ENCODE measurements at regions not wholly inside any gene's neighbourhood (a gene's known extent, or its start where the extent isn't known, plus 50 kb on each side); places are given as distances from the start of the nearest gene placed in this dataset.

- DNase-seq (ENCODE audit: low spot score) = no peak
Measured at GRCh38 chr18:57915865-57916582, 112.9 kb upstream of the ATP8B1 start.

GRCh38 chr18:57915248-57915647, 112.1 kb upstream of the ATP8B1 start:
- no peak for DNase-seq (ENCODE audit: low spot score)

GRCh38 chr18:57913686-57914085, 110.6 kb upstream of the ATP8B1 start:
- no peak for DNase-seq (ENCODE audit: low spot score)

GRCh38 chr18:57910817-57911216, 107.7 kb upstream of the ATP8B1 start:
- DNase-seq (ENCODE audit: low spot score) = peak; percentile 38

- no peak for DNase-seq (ENCODE audit: low spot score)
Measured at GRCh38 chr18:57910134-57910533, 107.0 kb upstream of the ATP8B1 start.

GRCh38 chr18:57909620-57910019, 106.5 kb upstream of the ATP8B1 start:
- DNase-seq (ENCODE audit: low spot score) = no peak

GRCh38 chr18:57908092-57908491, 105.0 kb upstream of the ATP8B1 start:
- DNase-seq (ENCODE audit: low spot score) = no peak

GRCh38 chr18:57907550-57907949, 104.4 kb upstream of the ATP8B1 start:
- DNase-seq (ENCODE audit: low spot score) = no peak

GRCh38 chr18:57906852-57907251, 103.7 kb upstream of the ATP8B1 start:
- no peak for DNase-seq (ENCODE audit: low spot score)

GRCh38 chr18:57904535-57904934, 101.4 kb upstream of the ATP8B1 start:
- DNase-seq (ENCODE audit: low spot score) = no peak

GRCh38 chr18:57902721-57903120, 99.6 kb upstream of the ATP8B1 start:
- DNase-seq (ENCODE audit: low spot score) = no peak

GRCh38 chr18:57901825-57902589, 98.9 kb upstream of the ATP8B1 start:
- DNase-seq (ENCODE audit: low spot score) = no peak

GRCh38 chr18:57900906-57901435, 97.9 kb upstream of the ATP8B1 start:
- DNase-seq (ENCODE audit: low spot score) = no peak

- no peak for DNase-seq (ENCODE audit: low spot score)
Measured at GRCh38 chr18:57898506-57899124, 95.5 kb upstream of the ATP8B1 start.

- no peak for DNase-seq (ENCODE audit: low spot score)
Measured at GRCh38 chr18:57895182-57895581, 92.1 kb upstream of the ATP8B1 start.

GRCh38 chr18:57891707-57892391, 88.7 kb upstream of the ATP8B1 start:
- DNase-seq (ENCODE audit: low spot score) = no peak

GRCh38 chr18:57890266-57890665, 87.2 kb upstream of the ATP8B1 start:
- no peak for DNase-seq (ENCODE audit: low spot score)

- no peak for DNase-seq (ENCODE audit: low spot score)
Measured at GRCh38 chr18:57889841-57890240, 86.7 kb upstream of the ATP8B1 start.

- DNase-seq (ENCODE audit: low spot score) = no peak
Measured at GRCh38 chr18:57887543-57888383, 84.6 kb upstream of the ATP8B1 start.

GRCh38 chr18:57885931-57886330, 82.8 kb upstream of the ATP8B1 start:
- no peak for DNase-seq (ENCODE audit: low spot score)

- DNase-seq (ENCODE audit: low spot score) = no peak
Measured at GRCh38 chr18:57882465-57882864, 79.3 kb upstream of the ATP8B1 start.

All from hematopoietic multipotent progenitor cell treated with erythropoietin and hydrocortisone succinate and interleukin-3 and kit ligand, for 15 days (in vitro differentiated cells).